NCI-H226 (cell line): ENCODE measurements at regions not wholly inside any gene's neighbourhood (a gene's known extent, or its start where the extent isn't known, plus 50 kb on each side); places are given as distances from the start of the nearest gene placed in this dataset.
"Not testable (repeated sequence)": the region's sequence is repeated elsewhere in the genome, so short reads cannot be mapped to it uniquely, and the experiment has no call there.

Source experiments
- DNase-seq: peaks from one replicate; pipeline ENCODE4 v3.0.0-alpha.2; 2015

DNA sequence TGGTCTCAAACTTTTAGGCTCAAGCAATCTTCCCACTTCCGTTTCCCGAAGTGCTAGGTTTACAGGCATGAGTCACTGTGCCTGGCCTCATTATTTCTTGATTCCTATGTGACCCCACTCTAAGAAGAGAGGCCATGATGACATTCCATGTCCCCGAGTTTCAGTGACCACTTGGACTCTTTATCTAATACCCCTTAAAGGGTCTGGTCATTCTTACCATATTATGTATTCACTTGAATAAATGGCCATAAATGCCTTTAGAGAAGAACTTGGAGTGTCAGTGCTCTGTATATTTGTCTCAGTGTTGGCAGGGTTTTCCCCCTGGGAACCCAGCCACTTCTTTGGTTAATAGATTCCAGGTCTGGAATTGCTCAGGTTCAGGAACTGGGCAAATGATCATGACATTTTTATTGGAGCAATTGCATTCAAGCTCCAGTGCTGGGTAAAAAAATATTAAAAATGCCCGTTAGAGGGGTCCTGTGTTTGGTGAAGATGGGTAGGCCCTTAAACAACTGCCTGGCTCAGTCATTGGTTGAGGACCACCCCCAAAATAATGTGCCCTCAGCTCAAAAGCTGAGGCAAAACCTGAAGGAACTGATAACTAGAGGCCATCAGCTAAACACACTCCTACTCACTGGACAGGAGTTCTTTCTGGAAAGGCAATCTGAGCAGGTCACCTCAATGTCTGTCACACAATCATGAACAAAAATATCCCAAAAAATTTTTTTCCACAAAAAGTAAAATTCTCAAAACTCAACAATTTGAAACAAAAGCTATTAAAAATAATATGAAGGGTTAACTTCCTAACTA is 186.6 kb upstream of the ZNF608 start:
- DNase-seq: no peak

DNA sequence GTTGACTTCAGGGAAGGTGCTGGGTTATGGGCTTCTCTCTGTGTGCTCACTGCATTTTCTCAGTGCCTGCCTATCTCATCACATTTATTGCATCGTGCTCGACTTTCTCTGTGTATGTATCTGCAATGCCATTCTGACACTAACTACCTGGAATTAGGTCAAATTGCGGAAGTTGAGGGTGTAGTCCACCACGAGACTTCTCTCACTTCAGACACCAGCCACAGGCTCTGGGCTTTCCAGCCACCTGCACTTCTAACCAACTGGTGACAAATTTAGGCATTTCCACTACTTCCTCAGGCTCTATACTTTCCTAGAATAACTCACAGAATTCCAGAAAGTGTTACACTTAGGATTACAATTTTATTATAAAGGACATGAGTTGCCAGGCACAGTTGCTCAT is 188.6 kb upstream of the ZNF608 start:
- DNase-seq: no peak

GRCh38 chr5:124936626-124936933 is 190.1 kb upstream of the ZNF608 start:
- no peak for DNase-seq

DNA sequence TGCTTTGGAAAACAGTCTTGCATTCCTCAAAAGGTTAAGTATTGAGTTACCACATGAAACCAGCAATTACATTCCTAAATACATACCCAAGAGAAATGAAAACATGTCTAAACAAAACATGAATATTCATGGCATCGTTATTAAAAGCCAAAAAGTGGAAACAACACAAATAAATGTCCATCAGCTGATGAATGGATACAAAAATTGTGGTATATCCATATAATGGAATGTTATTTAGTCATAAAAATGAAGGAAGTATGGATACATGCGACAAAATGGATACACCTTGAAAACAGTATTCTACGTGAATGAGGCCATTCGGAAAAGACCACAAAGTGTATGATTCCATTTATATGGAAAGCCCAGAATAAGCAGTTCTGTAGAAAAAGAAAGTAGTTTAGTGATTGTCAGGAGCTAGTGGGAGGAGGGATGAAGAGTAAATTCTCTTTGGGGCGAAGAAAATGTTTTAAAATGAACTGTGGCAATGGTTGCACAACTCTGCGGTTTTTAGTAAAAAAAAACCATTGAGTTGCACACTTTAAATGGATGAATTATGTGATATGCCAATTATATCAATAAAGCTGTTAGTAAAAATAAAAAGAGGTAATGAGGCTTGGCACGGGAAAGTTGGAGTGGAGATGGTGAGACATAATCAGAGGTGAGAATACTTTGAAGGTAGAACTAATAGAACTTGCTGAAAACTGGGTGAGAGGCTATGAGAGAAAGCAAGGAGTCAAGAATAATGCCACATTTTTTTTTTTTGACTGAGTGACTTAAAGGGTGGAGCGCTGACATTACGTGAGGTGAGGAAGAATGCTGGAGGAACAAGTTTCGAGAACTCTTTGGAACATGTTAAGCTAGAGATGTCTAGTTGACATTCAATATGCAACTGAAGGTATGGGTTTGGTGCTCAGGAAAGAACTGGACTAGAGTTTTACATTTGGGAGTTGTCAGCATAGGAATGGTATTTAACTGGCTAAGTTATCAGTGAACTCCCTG is 194.9 kb upstream of the ZNF608 start:
- DNase-seq: no peak

- no peak for DNase-seq
Observed at GRCh38 chr5:124948062-124948753, 201.8 kb upstream of the ZNF608 start.

- no peak for DNase-seq
Observed at GRCh38 chr5:124948754-124949275, 202.4 kb upstream of the ZNF608 start.

- no peak for DNase-seq
Observed at GRCh38 chr5:124949862-124950261, 203.4 kb upstream of the ZNF608 start.

GRCh38 chr5:124951105-124951504 is 204.7 kb upstream of the ZNF608 start:
- no peak for DNase-seq

GRCh38 chr5:124951661-124952060 is 205.2 kb upstream of the ZNF608 start:
- DNase-seq: no peak

GRCh38 chr5:124952079-124952478 is 205.6 kb upstream of the ZNF608 start:
- no peak for DNase-seq

GRCh38 chr5:124952566-124952965 is 206.1 kb upstream of the ZNF608 start:
- DNase-seq: no peak

- no peak for DNase-seq
Observed at GRCh38 chr5:124954784-124955183, 208.3 kb upstream of the ZNF608 start.

- no peak for DNase-seq
Observed at GRCh38 chr5:124956471-124957029, 210.1 kb upstream of the ZNF608 start.

DNA sequence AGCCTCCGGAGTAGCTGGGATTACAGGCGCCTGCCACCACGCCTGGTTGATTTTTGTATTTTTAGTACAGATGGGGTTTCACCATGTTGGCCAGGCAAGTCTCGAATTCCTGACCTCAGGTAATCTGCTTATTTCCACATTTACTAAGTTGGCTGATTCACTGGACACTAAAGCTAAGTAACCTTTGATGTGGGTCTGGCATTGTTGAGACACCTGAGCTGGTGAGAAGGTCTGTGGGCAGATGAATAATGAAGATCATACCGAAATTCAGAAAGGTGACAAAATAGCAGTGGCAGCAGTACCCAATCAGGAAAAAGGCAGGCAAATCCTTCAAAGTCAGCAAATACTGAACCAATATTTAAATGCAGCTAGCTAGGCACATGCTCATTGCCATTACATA is 210.6 kb upstream of the ZNF608 start:
- DNase-seq: no peak

GRCh38 chr5:124960266-124960665 is 213.8 kb upstream of the ZNF608 start:
- DNase-seq: peak; percentile 32

GRCh38 chr5:124961521-124961920 is 215.1 kb upstream of the ZNF608 start:
- no peak for DNase-seq

- DNase-seq: no peak
Observed at GRCh38 chr5:124962111-124962510, 215.7 kb upstream of the ZNF608 start.

DNA sequence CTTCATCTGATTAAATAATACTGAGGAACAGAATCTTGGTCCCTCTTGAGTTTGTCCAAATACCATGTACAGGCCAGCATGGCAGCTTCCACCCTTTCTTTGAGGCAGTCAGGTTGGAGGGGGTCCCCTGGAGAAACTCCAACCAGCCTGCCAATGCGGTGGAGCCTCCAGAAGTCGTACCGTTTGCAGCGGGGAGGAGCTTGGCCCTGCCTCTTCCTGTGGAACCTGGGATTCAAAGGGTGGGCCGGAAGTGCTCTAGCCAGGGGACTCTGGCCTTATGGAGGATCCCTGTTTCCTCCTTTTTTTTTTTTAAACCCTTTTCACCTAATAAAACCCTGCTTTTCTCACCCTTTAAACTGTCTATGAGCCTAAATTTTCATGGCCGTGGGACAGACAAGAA is 216.3 kb upstream of the ZNF608 start:
- no peak for DNase-seq

GRCh38 chr5:124963236-124963919 is 216.9 kb upstream of the ZNF608 start:
- peak; percentile 93 for DNase-seq

DNA sequence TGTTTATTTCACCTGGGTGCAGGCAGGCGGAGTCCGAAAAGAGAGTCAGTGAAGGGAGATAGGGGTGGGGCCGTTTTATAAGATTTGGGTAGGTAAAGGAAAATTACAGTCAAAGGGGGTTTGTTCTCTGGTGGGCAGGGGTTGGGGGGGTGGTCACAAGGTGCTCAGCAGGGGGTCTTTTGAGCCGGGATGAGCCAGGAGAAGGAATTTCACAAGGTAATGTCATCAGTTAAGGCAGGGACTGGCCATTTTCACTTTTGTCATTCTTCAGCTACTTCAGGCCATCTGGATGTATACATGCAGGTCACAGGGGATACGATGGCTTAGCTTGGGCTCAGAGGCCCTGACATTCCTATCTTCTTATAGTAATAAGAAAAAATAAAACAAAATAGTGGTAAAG is 220.3 kb upstream of the ZNF608 start:
- not testable (repeated sequence) for DNase-seq

DNA sequence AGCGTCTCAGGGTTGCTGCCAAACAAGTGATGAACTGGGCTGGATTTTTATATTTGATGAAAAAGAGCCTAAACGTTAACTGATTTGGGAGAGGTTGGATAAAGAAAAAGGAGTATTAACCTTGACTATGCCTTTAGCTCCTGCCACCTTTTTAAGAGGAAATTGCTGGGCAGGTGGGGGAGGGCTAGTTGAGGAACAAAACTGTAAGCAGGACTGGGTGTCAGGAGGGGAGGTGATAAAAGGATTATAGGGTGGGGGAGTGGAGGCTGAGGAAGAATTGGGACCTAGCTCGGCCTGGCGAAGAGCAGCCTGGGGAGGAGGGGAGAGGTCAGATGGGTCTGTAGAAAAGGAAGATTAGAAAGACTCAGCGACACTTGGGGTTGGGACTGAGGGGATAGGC is 223.9 kb upstream of the ZNF608 start:
- DNase-seq: not testable (repeated sequence)

DNA sequence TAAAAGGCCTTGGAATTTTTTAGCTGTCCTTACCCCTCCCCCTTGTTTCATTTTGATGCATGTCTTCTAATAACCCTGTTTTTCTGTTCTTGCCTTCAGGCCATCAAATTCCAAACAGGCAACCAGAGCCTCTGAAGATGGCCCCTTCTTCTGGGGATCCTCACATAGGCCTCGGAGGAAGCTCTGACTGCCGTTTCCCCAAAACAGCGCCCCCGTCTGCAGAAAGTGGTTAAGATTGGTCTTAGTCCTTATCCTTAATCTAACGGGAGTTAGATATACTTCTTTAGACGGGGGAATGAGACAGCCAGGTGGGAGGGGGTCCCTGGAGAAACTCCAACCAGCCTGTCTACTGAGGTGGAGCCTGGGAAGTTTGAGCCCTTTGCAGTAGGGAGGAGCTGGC is 226.3 kb upstream of the ZNF608 start:
- no peak for DNase-seq
